Activated CD4-positive, alpha-beta memory T cell treated with anti-CD3 and anti-CD28 coated beads, Interleukin-2, amount 10 ng/mL, durations not matched to agents 7 days and 5 days (primary cell): ENCODE measurements at regions not wholly inside any gene's neighbourhood (a gene's known extent, or its start where the extent isn't known, plus 50 kb on each side); places are given as distances from the start of the nearest gene placed in this dataset.
"Not testable (repeated sequence)": the region's sequence is repeated elsewhere in the genome, so short reads cannot be mapped to it uniquely, and the experiment has no call there.

Experiments used
- CTCF ChIA-PET: fragments of 350-600 bp; sonication (Branson Sonifier 250); formaldehyde crosslinking; loops from one replicate; lab custom pipeline; 2021; ENCODE audit warnings: antibody characterized with exemption, inconsistent platforms; lab: Charles Lee
- POLR2A ChIA-PET: fragments of 350-600 bp; sonication (Branson Sonifier 250); formaldehyde crosslinking; loops from one replicate; lab custom pipeline; 2021; ENCODE audit warnings: antibody characterized with exemption; lab: Charles Lee
- DNase-seq: peaks from one replicate; pipeline ENCODE4 v3.0.0-alpha.2; 2020
- H3K27ac Mint-ChIP-seq: one replicate; pipeline ENCODE4 v1.8.0; 2021; ENCODE audit warnings: mild to moderate bottlenecking, mixed read lengths
- H3K27me3 Mint-ChIP-seq: one replicate; pipeline ENCODE4 v1.8.0; 2021; ENCODE audit warnings: mixed read lengths
- H3K36me3 Mint-ChIP-seq: one replicate; pipeline ENCODE4 v1.8.0; 2021; ENCODE audit warnings: low read depth, mixed read lengths
- H3K4me1 Mint-ChIP-seq: one replicate; pipeline ENCODE4 v1.8.0; 2021; ENCODE audit warnings: mixed read lengths
- H3K4me3 Mint-ChIP-seq: one replicate; pipeline ENCODE4 v1.8.0; 2021; ENCODE audit warnings: mild to moderate bottlenecking, mixed read lengths
- H3K9me3 Mint-ChIP-seq: one replicate; pipeline ENCODE4 v1.8.0; 2021; ENCODE audit warnings: mixed read lengths

GRCh38 chr10:59975918-59976317, 69.6 kb upstream of the CCDC6 start:
- POLR2A ChIA-PET, H3K27ac Mint-ChIP-seq, H3K36me3 Mint-ChIP-seq, CTCF ChIA-PET, H3K4me3 Mint-ChIP-seq, DNase-seq, H3K4me1 Mint-ChIP-seq, H3K27me3 Mint-ChIP-seq: not testable (repeated sequence)
- peaks cover 19% of the 10 kb centered on the region for H3K9me3 Mint-ChIP-seq

- H3K4me1 Mint-ChIP-seq = no peaks in the 10 kb centered on the region
Observed at GRCh38 chr10:59971915-59972314, 65.6 kb upstream of the CCDC6 start.

DNA sequence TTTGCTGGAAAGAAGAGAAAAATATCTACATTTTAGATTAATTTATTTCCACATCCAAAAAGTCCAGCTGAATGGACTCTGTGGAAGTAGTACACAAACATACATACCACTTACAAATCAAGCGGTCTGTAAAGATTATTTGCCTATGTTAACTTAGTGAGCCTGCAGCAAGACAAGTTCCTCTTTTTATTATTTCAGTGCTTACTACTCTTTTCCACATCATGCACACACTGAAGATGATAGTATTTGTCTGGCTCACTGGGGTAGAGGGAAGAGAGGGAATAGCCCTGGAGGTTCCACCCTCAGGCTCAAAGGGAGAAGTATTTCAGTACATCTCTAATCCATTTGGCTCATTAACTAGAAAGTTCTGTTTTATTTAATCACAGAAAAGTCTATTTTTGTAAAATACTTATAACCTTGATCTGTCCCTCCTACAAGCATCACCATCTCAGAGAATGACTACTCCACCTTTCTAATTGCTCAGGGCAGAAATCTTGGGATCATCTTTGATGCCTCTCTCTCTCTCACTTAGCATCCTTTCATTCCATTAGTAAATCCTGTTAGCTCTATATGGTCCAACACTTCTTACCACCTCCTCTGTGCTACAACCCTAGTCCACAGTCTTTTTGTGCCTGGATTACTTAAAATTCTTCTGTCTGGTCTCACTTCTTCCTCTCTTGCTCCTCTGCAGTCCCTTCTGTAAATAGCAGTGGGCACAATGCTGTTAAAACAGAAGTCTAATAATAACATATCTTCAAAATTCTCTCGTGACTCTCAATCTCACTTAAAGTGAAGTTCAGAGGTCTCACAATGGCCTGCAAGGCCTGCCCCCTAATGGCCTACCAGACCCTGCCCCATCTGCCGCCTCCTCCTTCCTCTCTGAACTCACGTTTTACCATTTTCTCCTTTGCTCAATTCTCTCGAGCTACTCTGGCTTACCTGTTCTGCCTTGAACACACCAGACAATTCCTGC, 64.3 kb upstream of the CCDC6 start:
- H3K27me3 Mint-ChIP-seq = no peaks in the 10 kb centered on the region
- CTCF ChIA-PET = no interaction called here
- no peak for DNase-seq
- no peaks in the 10 kb centered on the region for H3K9me3 Mint-ChIP-seq
- no peak overlapping the region for H3K27ac Mint-ChIP-seq
- POLR2A ChIA-PET = no interaction called here
- H3K36me3 Mint-ChIP-seq = no peaks in the 10 kb centered on the region
- no peak overlapping the region for H3K4me3 Mint-ChIP-seq
- no peaks in the 10 kb centered on the region for H3K4me1 Mint-ChIP-seq

More at GRCh38 chr10:59971915-59972314, 65.6 kb upstream of the CCDC6 start:
- Mint-ChIP-seq H3K4me3 (no peak overlapping the region), H3K27me3 (no peaks in the 10 kb centered on the region), H3K9me3 (peaks cover 5% of the 10 kb centered on the region), H3K36me3 (no peaks in the 10 kb centered on the region), H3K27ac (no peak overlapping the region)
- ChIA-PET POLR2A (no interaction called here), CTCF (no interaction called here)
- no peak for DNase-seq

DNA sequence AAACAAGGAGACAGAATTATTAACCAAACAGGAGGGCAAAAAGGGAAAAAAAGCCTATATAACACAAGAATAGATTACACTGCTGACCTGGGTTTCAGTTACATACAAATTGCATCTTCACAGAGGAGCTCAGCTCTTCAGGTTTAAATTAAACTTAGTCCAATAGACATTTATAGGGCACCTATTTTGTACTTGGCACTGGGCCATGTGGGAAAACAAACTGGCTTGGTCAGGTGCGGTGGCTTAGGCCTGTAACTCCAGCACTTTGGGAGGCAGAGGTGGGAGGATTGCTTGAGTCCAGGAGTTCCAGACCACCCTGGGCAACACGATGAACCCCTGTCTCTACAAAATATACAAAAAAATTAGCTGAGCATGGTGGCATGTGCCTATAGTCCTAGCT, 62.3 kb upstream of the CCDC6 start:
- CTCF ChIA-PET = no interaction called here
- no peaks in the 10 kb centered on the region for H3K27me3 Mint-ChIP-seq
- DNase-seq = no peak
- no peaks in the 10 kb centered on the region for H3K9me3 Mint-ChIP-seq
- no peak overlapping the region for H3K4me3 Mint-ChIP-seq
- H3K27ac Mint-ChIP-seq = no peak overlapping the region
- POLR2A ChIA-PET = no interaction called here
- H3K4me1 Mint-ChIP-seq = no peaks in the 10 kb centered on the region
- no peaks in the 10 kb centered on the region for H3K36me3 Mint-ChIP-seq

DNA sequence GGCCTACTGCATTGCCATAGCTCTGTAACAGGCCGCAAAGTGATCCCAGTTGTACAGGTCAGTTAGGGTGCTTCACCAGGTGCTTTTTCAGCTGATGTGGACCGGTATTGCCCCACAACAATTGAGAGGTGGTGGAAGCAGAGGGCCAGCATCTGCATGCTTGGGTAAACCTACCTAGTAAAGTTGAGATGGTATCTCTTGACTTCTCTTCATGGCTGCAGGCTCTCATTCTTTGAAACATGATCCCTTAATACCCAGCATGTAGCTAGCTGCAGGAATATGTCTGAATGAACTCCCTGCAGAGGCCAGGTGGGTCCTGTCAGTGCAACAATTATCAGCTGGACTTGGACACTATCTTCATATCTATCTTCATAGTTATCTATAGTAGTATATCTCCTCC, 60.7 kb upstream of the CCDC6 start:
- Mint-ChIP-seq H3K9me3 (no peaks in the 10 kb centered on the region), H3K36me3 (no peaks in the 10 kb centered on the region), H3K4me3 (no peak overlapping the region), H3K27ac (no peak overlapping the region), H3K27me3 (no peaks in the 10 kb centered on the region), H3K4me1 (no peaks in the 10 kb centered on the region)
- ChIA-PET POLR2A (no interaction called here), CTCF (interaction anchor here (0.8 kb wide), 1 partner anchor 340 kb away, joined by 3 read pairs; no protein-coding TSS in a partner anchor)
- no peak for DNase-seq

- no peak overlapping the region for H3K27ac Mint-ChIP-seq
- H3K36me3 Mint-ChIP-seq = no peaks in the 10 kb centered on the region
Observed at GRCh38 chr10:59965899-59966650, 59.7 kb upstream of the CCDC6 start.

GRCh38 chr10:59962756-59963155, 56.4 kb upstream of the CCDC6 start:
- Mint-ChIP-seq H3K27ac (no peak overlapping the region), H3K36me3 (no peaks in the 10 kb centered on the region), H3K4me3 (no peak overlapping the region), H3K9me3 (no peaks in the 10 kb centered on the region), H3K4me1 (no peaks in the 10 kb centered on the region), H3K27me3 (peaks cover 10% of the 10 kb centered on the region)
- CTCF ChIA-PET = no interaction called here
- DNase-seq = no peak
- POLR2A ChIA-PET = no interaction called here

More at GRCh38 chr10:59965899-59966650, 59.7 kb upstream of the CCDC6 start:
- DNase-seq = no peak
- CTCF ChIA-PET = no interaction called here
- POLR2A ChIA-PET = no interaction called here
- Mint-ChIP-seq H3K4me1 (no peaks in the 10 kb centered on the region), H3K9me3 (no peaks in the 10 kb centered on the region), H3K27me3 (peaks cover 2% of the 10 kb centered on the region), H3K4me3 (no peak overlapping the region)

- H3K27ac Mint-ChIP-seq = no peak overlapping the region
- no peaks in the 10 kb centered on the region for H3K4me1 Mint-ChIP-seq
- CTCF ChIA-PET = no interaction called here
- H3K9me3 Mint-ChIP-seq = no peaks in the 10 kb centered on the region
- peaks cover 10% of the 10 kb centered on the region for H3K27me3 Mint-ChIP-seq
- POLR2A ChIA-PET = no interaction called here
- no peak for DNase-seq
- H3K36me3 Mint-ChIP-seq = no peaks in the 10 kb centered on the region
- H3K4me3 Mint-ChIP-seq = no peak overlapping the region
Observed at GRCh38 chr10:59960751-59961150, 54.4 kb upstream of the CCDC6 start.

DNA sequence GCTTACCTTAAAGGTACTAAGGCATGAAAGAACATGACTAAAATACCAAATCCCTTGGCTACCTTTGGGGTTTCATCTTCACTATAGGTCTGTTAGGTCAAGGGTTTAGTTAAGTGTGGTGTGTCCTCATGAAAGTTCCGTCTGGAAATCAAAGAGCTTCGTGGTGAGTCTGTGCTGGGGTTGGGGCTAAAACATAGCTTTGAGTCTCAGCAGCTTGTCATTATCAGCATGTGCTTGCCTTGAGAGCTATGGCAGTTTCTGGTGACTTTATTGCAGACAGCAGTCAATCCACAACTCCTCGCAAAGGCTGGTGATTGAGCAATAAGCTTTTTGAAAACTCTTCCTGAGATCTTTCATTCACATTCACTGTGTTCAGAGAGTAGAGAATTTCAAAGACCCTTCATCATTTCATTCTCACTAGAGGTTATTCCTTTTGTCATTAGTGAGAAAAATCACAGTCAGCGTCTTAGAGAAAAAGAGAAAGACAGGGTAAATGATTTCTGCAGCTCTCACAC, 53.2 kb upstream of the CCDC6 start:
- ChIA-PET CTCF (no interaction called here), POLR2A (no interaction called here)
- Mint-ChIP-seq H3K4me1 (no peaks in the 10 kb centered on the region), H3K27ac (no peak overlapping the region), H3K9me3 (no peaks in the 10 kb centered on the region), H3K36me3 (no peaks in the 10 kb centered on the region), H3K4me3 (no peak overlapping the region), H3K27me3 (peaks cover 10% of the 10 kb centered on the region)
- DNase-seq = no peak

DNA sequence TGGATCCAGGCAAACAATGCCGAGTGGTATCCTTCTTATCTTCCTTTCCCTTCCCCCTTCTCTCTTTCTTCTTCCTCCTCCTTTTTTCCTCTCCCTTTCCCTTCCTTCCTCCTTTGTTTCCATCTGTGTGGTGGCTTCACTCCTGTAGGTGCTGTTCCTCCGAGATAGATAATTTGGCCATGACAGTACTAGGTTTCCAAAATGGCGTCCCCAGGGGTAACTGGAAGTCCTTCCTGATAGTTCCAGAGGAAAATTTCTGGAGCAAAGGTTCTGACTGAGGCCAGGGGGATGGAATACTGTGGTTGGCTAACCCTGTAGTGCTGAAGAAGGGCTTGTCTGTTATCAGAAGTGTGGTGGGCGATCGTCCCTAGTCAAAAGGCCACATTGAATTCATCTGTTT, 52.5 kb upstream of the CCDC6 start:
- Mint-ChIP-seq H3K27me3 (peaks cover 10% of the 10 kb centered on the region), H3K36me3 (no peaks in the 10 kb centered on the region), H3K4me1 (no peaks in the 10 kb centered on the region), H3K9me3 (no peaks in the 10 kb centered on the region), H3K27ac (no peak overlapping the region), H3K4me3 (no peak overlapping the region)
- DNase-seq = no peak
- ChIA-PET CTCF (no interaction called here), POLR2A (no interaction called here)

GRCh38 chr10:59957975-59958374, 51.6 kb upstream of the CCDC6 start:
- no peak for DNase-seq
- no peaks in the 10 kb centered on the region for H3K36me3 Mint-ChIP-seq
- H3K4me3 Mint-ChIP-seq = no peak overlapping the region
- ChIA-PET CTCF (no interaction called here), POLR2A (no interaction called here)
- no peaks in the 10 kb centered on the region for H3K9me3 Mint-ChIP-seq
- H3K27ac Mint-ChIP-seq = no peak overlapping the region
- peaks cover 10% of the 10 kb centered on the region for H3K27me3 Mint-ChIP-seq
- H3K4me1 Mint-ChIP-seq = no peaks in the 10 kb centered on the region
